Activated naive CD4-positive, alpha-beta T cell treated with anti-CD3 and anti-CD28 coated beads for 36 hours (primary cell): ENCODE measurements at regions not wholly inside any gene's neighbourhood (a gene's known extent, or its start where the extent isn't known, plus 50 kb on each side); places are given as distances from the start of the nearest gene placed in this dataset.
A peak's percentile ranks its signal among the peaks of the same experiment; 100 is the strongest.

Experiments
- CTCF ChIA-PET: fragments of 350-600 bp; sonication (Branson Sonifier 250); formaldehyde crosslinking; loops from one replicate; lab custom pipeline; 2021; ENCODE audit warnings: antibody characterized with exemption; lab: Charles Lee
- DNase-seq: peaks from one replicate; pipeline ENCODE4 v3.0.0-alpha.2; 2020
- H3K27ac Mint-ChIP-seq: one replicate; pipeline ENCODE4 v1.8.0; 2021; ENCODE audit warnings: mild to moderate bottlenecking, mixed read lengths
- H3K27me3 Mint-ChIP-seq: one replicate; pipeline ENCODE4 v1.8.0; 2021; ENCODE audit warnings: low read depth, mixed read lengths
- H3K36me3 Mint-ChIP-seq: one replicate; pipeline ENCODE4 v1.8.0; 2021; ENCODE audit warnings: low read depth, mixed read lengths
- H3K4me1 Mint-ChIP-seq: one replicate; pipeline ENCODE4 v1.8.0; 2021; ENCODE audit warnings: low read depth, mixed read lengths
- H3K4me3 Mint-ChIP-seq: one replicate; pipeline ENCODE4 v1.8.0; 2021; ENCODE audit warnings: mild to moderate bottlenecking, moderate library complexity, mixed read lengths
- H3K9me3 Mint-ChIP-seq: one replicate; pipeline ENCODE4 v1.8.0; 2021; ENCODE audit warnings: mixed read lengths
- intact Hi-C: fragments of 100-400 bp; cut with micrococcal nuclease; formaldehyde crosslinking; loops from one replicate; pipeline ENCODE4 v1.15.1; 2023

GRCh38 chr11:56932572-56933220, 56.0 kb upstream of the OR5AK2 start:
- Mint-ChIP-seq H3K4me3 (no peak overlapping the region), H3K27ac (no peak overlapping the region), H3K9me3 (peaks cover 5% of the 10 kb centered on the region), H3K27me3 (no peaks in the 10 kb centered on the region), H3K36me3 (no peaks in the 10 kb centered on the region), H3K4me1 (no peaks in the 10 kb centered on the region)
- CTCF ChIA-PET, result no interaction called here
- intact Hi-C loops, result no loop called here
- DNase-seq, result peak; percentile 21

GRCh38 chr11:56923116-56923515, 65.6 kb upstream of the OR5AK2 start:
- CTCF ChIA-PET, result interaction anchor here (0.7 kb wide), 1 partner anchor 534 kb away, joined by 3 read pairs; no protein-coding TSS in a partner anchor
- no peaks in the 10 kb centered on the region for H3K36me3 Mint-ChIP-seq
- H3K4me3 Mint-ChIP-seq, result no peak overlapping the region
- H3K9me3 Mint-ChIP-seq, result peaks cover 4% of the 10 kb centered on the region
- H3K4me1 Mint-ChIP-seq, result no peaks in the 10 kb centered on the region
- intact Hi-C loops, result no loop called here
- H3K27ac Mint-ChIP-seq, result no peak overlapping the region
- H3K27me3 Mint-ChIP-seq, result no peaks in the 10 kb centered on the region
- no peak for DNase-seq

GRCh38 chr11:56922421-56922820, 66.3 kb upstream of the OR5AK2 start:
- Mint-ChIP-seq H3K27me3 (no peaks in the 10 kb centered on the region), H3K9me3 (peaks cover 4% of the 10 kb centered on the region), H3K4me1 (no peaks in the 10 kb centered on the region), H3K27ac (no peak overlapping the region), H3K36me3 (no peaks in the 10 kb centered on the region), H3K4me3 (no peak overlapping the region)
- CTCF ChIA-PET, result no interaction called here
- DNase-seq, result no peak
- intact Hi-C loops, result no loop called here

GRCh38 chr11:56917708-56918400, 70.9 kb upstream of the OR5AK2 start:
- CTCF ChIA-PET, result no interaction called here
- H3K27ac Mint-ChIP-seq, result no peak overlapping the region
- no peaks in the 10 kb centered on the region for H3K36me3 Mint-ChIP-seq
- H3K4me1 Mint-ChIP-seq, result no peaks in the 10 kb centered on the region
- H3K27me3 Mint-ChIP-seq, result peaks cover 2% of the 10 kb centered on the region
- intact Hi-C loops, result no loop called here
- DNase-seq, result no peak
- peaks cover 4% of the 10 kb centered on the region for H3K9me3 Mint-ChIP-seq
- no peak overlapping the region for H3K4me3 Mint-ChIP-seq

- peaks cover 2% of the 10 kb centered on the region for H3K27me3 Mint-ChIP-seq
- peaks cover 4% of the 10 kb centered on the region for H3K9me3 Mint-ChIP-seq
- H3K27ac Mint-ChIP-seq, result no peak overlapping the region
- no peak for DNase-seq
- H3K36me3 Mint-ChIP-seq, result no peaks in the 10 kb centered on the region
- no peak overlapping the region for H3K4me3 Mint-ChIP-seq
- H3K4me1 Mint-ChIP-seq, result no peaks in the 10 kb centered on the region
- CTCF ChIA-PET, result no interaction called here
- intact Hi-C loops, result no loop called here
These were observed 72.1 kb upstream of the OR5AK2 start for GRCh38 chr11:56916587-56916986.

- peaks cover 2% of the 10 kb centered on the region for H3K27me3 Mint-ChIP-seq
- intact Hi-C loops, result no loop called here
- H3K4me1 Mint-ChIP-seq, result no peaks in the 10 kb centered on the region
- no peak for DNase-seq
- peaks cover 2% of the 10 kb centered on the region for H3K9me3 Mint-ChIP-seq
- no peaks in the 10 kb centered on the region for H3K36me3 Mint-ChIP-seq
- H3K27ac Mint-ChIP-seq, result no peak overlapping the region
- H3K4me3 Mint-ChIP-seq, result no peak overlapping the region
- CTCF ChIA-PET, result no interaction called here
These were observed 72.6 kb upstream of the OR5AK2 start for GRCh38 chr11:56916162-56916561.

- Mint-ChIP-seq H3K4me3 (no peak overlapping the region), H3K9me3 (no peaks in the 10 kb centered on the region), H3K36me3 (no peaks in the 10 kb centered on the region), H3K4me1 (no peaks in the 10 kb centered on the region), H3K27ac (no peak overlapping the region), H3K27me3 (peaks cover 2% of the 10 kb centered on the region)
- intact Hi-C loops, result no loop called here
- CTCF ChIA-PET, result no interaction called here
- no peak for DNase-seq
These were observed 77.4 kb upstream of the OR5AK2 start for GRCh38 chr11:56911312-56911711.

GRCh38 chr11:56910785-56911184, 77.9 kb upstream of the OR5AK2 start:
- Mint-ChIP-seq H3K27me3 (no peaks in the 10 kb centered on the region), H3K27ac (no peak overlapping the region), H3K4me3 (no peak overlapping the region), H3K36me3 (no peaks in the 10 kb centered on the region), H3K9me3 (no peaks in the 10 kb centered on the region), H3K4me1 (no peaks in the 10 kb centered on the region)
- intact Hi-C loops, result no loop called here
- no peak for DNase-seq
- CTCF ChIA-PET, result interaction anchor here (1.3 kb wide), 1 partner anchor 70 kb away, joined by 6 read pairs; no protein-coding TSS in a partner anchor

GRCh38 chr11:56910046-56910773, 78.5 kb upstream of the OR5AK2 start:
- Mint-ChIP-seq H3K36me3 (no peaks in the 10 kb centered on the region), H3K27me3 (no peaks in the 10 kb centered on the region), H3K9me3 (no peaks in the 10 kb centered on the region), H3K4me1 (no peaks in the 10 kb centered on the region), H3K27ac (no peak overlapping the region), H3K4me3 (no peak overlapping the region)
- intact Hi-C loops, result no loop called here
- CTCF ChIA-PET, result interaction anchor here (1.3 kb wide), 1 partner anchor 69 kb away, joined by 6 read pairs; no protein-coding TSS in a partner anchor
- no peak for DNase-seq

- H3K9me3 Mint-ChIP-seq, result no peaks in the 10 kb centered on the region
- no peak for DNase-seq
- no peak overlapping the region for H3K27ac Mint-ChIP-seq
- CTCF ChIA-PET, result no interaction called here
- no peaks in the 10 kb centered on the region for H3K27me3 Mint-ChIP-seq
- no peaks in the 10 kb centered on the region for H3K4me1 Mint-ChIP-seq
- no peaks in the 10 kb centered on the region for H3K36me3 Mint-ChIP-seq
- no peak overlapping the region for H3K4me3 Mint-ChIP-seq
- intact Hi-C loops, result no loop called here
These were observed 79.2 kb upstream of the OR5AK2 start for GRCh38 chr11:56909563-56909962.

- intact Hi-C loops, result no loop called here
- no peak overlapping the region for H3K27ac Mint-ChIP-seq
These were observed 79.6 kb upstream of the OR5AK2 start for GRCh38 chr11:56909080-56909479.

GRCh38 chr11:56906683-56907148, 82.0 kb upstream of the OR5AK2 start:
- H3K9me3 Mint-ChIP-seq, result no peaks in the 10 kb centered on the region
- no peak for DNase-seq
- no peaks in the 10 kb centered on the region for H3K4me1 Mint-ChIP-seq
- no peak overlapping the region for H3K4me3 Mint-ChIP-seq
- no peak overlapping the region for H3K27ac Mint-ChIP-seq
- CTCF ChIA-PET, result no interaction called here
- no peaks in the 10 kb centered on the region for H3K36me3 Mint-ChIP-seq
- H3K27me3 Mint-ChIP-seq, result no peaks in the 10 kb centered on the region
- intact Hi-C loops, result no loop called here

More at GRCh38 chr11:56909080-56909479, 79.6 kb upstream of the OR5AK2 start:
- CTCF ChIA-PET, result no interaction called here
- Mint-ChIP-seq H3K4me1 (no peaks in the 10 kb centered on the region), H3K9me3 (no peaks in the 10 kb centered on the region), H3K36me3 (no peaks in the 10 kb centered on the region), H3K4me3 (no peak overlapping the region), H3K27me3 (no peaks in the 10 kb centered on the region)
- no peak for DNase-seq
